ENCODE measurements at regions not wholly inside any gene's neighbourhood (a gene's known extent, or its start where the extent isn't known, plus 50 kb on each side); places are given as distances from the start of the nearest gene placed in this dataset.

DNA sequence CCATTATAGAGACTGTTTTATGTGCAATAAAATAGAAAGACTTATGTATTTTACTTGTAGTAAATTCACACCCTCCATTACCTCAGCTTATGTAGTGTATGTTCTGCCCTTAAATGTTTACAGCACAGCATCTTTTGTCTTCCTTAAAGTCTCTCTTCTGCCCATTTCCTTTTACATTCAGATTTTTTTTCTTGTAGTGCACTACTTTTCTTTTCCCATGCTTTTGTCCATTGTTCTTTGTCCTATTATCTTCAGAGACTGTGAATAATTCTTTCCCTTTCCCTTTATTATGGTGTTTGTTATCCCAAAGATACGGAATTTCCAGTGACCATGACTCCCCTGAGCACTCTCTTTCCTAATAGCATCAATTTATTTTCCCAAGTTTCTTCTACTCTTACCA, 66.1 kb upstream of the TYRP1 start:
- no peak overlapping the region for H3K4me3 ChIP-seq (ENCODE audit: control insufficient read depth, low read depth, low read length)
- TF ChIP-seq CTCF (IDR thresholded peaks at IDR 0.05; ENCODE audit: control insufficient read depth, insufficient read depth, low read depth, low read length, missing control alignments), result no peak

DNA sequence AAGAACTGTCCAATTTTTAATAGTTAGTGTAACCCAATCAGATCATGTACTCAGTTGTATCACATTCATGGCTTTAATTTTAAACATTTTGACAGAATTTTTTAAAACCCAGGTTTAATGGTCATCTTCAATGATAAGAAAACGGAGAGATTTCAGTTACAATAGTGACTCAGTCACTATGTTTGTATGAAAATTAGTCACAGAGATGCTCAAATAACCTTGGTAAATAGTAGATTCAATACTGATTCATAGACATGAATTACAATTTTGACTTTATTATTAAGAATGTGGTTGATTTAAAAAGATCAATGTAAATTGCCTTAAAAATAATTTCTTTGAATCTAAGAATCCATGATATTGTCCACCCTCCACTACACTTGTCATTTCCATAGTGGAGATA, 64.6 kb upstream of the TYRP1 start:
- no peak overlapping the region for H3K4me3 ChIP-seq (ENCODE audit: control insufficient read depth, low read depth, low read length)
- DNase-seq (ENCODE audit: low read depth), result no peak
- no peak for TF ChIP-seq CTCF (IDR thresholded peaks at IDR 0.05; ENCODE audit: control insufficient read depth, insufficient read depth, low read depth, low read length, missing control alignments)

More for the DNA sequence above, 66.1 kb upstream of the TYRP1 start:
- no peak for DNase-seq (ENCODE audit: low read depth)

GRCh38 chr9:12629067-12629466, 64.1 kb upstream of the TYRP1 start:
- TF ChIP-seq CTCF (IDR thresholded peaks at IDR 0.05; ENCODE audit: control insufficient read depth, insufficient read depth, low read depth, low read length, missing control alignments), result no peak
- no peak overlapping the region for H3K4me3 ChIP-seq (ENCODE audit: control insufficient read depth, low read depth, low read length)
- no peak for DNase-seq (ENCODE audit: low read depth)

- H3K4me3 ChIP-seq (ENCODE audit: control insufficient read depth, low read depth, low read length), result no peak overlapping the region
- no peak for DNase-seq (ENCODE audit: low read depth)
- no peak for TF ChIP-seq CTCF (IDR thresholded peaks at IDR 0.05; ENCODE audit: control insufficient read depth, insufficient read depth, low read depth, low read length, missing control alignments)
Observed at GRCh38 chr9:12631866-12632265, 61.3 kb upstream of the TYRP1 start.

DNA sequence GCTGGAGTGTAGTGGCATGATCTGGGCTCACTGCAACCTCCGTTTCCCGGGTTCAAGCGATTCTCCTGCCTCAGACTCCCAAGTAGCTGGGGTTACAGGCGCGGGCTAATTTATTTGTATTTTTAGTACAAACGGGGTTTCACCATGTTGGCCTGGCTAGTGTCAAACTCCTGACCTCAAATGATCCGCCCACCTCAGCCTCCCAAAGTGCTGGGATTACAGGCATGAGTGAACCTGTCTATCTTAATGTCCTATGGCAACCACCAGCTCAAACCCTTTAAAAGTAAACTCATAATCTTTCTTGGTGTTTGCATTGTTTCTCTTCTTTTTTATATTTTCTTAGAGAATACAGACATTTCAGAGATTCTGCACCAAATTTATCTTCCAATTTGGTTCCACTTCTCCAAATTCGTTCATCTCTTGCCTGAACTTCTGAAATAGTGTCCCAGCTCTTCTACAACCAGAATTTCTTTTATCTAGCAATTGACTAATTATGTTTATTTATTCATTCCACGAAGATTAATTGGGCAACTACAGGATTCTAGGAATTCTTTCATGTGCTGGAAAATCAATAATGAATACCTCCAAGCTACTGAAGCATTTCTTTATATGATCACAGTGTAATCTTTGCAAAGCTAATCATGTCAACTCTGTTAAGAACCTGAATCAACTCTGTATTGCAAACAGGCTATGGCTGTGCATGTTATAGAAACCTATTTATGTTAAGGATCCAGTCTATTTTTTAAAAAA, 60.0 kb upstream of the TYRP1 start:
- no peak for TF ChIP-seq CTCF (IDR thresholded peaks at IDR 0.05; ENCODE audit: control insufficient read depth, insufficient read depth, low read depth, low read length, missing control alignments)
- DNase-seq (ENCODE audit: low read depth), result no peak
- H3K4me3 ChIP-seq (ENCODE audit: control insufficient read depth, low read depth, low read length), result no peak overlapping the region

DNA sequence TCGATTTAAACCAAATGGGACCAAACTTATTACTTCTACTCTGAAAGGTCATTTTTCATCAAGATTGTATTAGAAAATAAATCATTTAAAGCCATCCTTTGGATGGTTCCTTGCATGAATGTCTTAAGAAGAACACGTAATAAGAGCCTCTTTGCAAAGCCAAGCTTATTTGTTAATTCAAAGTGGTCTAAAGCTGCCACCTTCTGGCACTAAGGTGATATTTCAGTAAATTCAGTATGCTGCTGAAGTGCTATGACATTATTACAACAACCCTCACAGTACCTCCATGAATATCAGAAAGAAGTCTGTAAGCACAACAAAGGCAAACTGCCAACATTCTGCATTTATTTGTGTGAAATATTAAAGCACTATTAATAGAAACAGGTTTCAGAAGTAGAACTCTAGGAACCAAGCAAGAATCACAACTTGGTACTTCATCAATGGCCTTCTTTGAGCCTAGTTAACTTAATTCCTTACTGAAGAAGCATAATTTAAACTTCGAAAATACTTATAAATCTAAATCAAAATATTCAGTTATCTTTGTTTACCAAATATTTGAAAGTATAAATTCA, 53.1 kb upstream of the TYRP1 start:
- H3K4me3 ChIP-seq (ENCODE audit: control insufficient read depth, low read depth, low read length), result no peak overlapping the region
- peak; percentile 18 for DNase-seq (ENCODE audit: low read depth)
- peak; percentile 41 for TF ChIP-seq CTCF (IDR thresholded peaks at IDR 0.05; ENCODE audit: control insufficient read depth, insufficient read depth, low read depth, low read length, missing control alignments)
